GM21529 (cell line): ENCODE measurements at regions not wholly inside any gene's neighbourhood (a gene's known extent, or its start where the extent isn't known, plus 50 kb on each side); places are given as distances from the start of the nearest gene placed in this dataset.
"Not testable (repeated sequence)": the region's sequence is repeated elsewhere in the genome, so short reads cannot be mapped to it uniquely, and the experiment has no call there.

Experiments
- ATAC-seq: cut with Tn5 transposase; IDR thresholded peaks from one replicate; pipeline ENCODE4 v1.9.1; 2021; ENCODE audit not compliant: unreplicated experiment

GRCh38 chr5:104909803-104910202 lies 1347.2 kb upstream of the NUDT12 start:
- ATAC-seq = no peak

GRCh38 chr5:104904561-104904960 lies 1342.0 kb upstream of the NUDT12 start:
- no peak for ATAC-seq

DNA sequence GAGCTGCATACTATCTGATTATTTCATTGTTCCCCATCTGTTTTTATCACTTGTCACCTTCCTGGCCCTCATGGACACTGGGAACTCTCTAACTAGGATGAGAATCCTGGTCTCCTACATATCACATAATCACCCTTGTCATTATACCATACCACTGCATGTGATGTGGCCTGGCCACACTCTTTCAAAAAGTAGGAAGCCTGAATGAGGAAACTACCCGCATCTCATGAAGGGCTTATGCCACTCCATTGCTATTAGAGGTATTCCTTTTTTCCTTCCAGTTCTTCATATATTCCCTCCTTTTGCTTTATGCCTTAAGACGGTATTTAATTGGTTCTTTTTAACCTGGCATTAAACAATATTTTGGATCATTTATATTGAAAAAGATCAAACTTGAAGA lies 1341.4 kb upstream of the NUDT12 start:
- ATAC-seq = no peak

- no peak for ATAC-seq
Observed at GRCh38 chr5:104891596-104891995, 1329.0 kb upstream of the NUDT12 start.

- ATAC-seq = no peak
Observed at GRCh38 chr5:104890767-104891166, 1328.2 kb upstream of the NUDT12 start.

DNA sequence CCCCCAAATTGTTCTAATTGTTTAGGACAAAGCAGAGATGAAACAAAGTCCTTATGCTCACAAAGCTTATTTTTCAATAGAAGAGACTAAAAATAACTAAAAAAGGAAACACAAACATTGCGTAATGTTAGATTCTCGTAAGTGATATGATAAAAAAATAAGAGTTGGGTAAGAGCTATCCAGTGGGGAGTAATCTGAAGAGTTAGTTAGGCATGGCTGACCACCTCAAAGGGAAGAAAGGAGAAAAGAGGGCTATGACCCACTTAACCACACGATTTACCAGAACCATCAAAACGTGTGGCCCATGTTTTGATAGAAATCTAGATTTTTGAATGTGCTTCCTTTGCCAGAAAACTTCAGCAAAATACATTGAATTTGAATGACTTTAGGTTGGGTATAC lies 1296.8 kb upstream of the NUDT12 start:
- no peak for ATAC-seq

GRCh38 chr5:104852099-104852498 lies 1289.5 kb upstream of the NUDT12 start:
- not testable (repeated sequence) for ATAC-seq

DNA sequence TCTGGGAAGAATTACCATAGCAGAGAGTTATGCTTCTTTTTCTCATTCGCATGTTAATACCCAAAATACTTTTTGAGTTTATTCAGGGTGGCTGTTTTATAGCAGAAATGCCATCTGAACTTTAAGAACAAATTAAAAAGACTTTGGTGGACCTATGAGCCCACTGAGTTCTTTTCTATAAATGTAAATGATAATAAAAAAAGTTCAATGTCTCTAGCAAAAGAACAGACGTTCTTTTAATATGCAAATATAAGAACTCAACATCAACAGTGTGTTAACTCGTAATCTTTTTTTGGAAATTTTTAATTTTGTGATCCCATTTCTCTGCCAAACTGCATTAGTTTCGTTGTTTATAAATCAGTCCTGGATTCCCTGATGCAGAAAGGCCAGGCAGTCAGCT lies 1283.0 kb upstream of the NUDT12 start:
- ATAC-seq = no peak

- ATAC-seq = no peak
Observed at GRCh38 chr5:104843822-104844221, 1281.2 kb upstream of the NUDT12 start.

GRCh38 chr5:104840284-104840683 lies 1277.7 kb upstream of the NUDT12 start:
- ATAC-seq = no peak

DNA sequence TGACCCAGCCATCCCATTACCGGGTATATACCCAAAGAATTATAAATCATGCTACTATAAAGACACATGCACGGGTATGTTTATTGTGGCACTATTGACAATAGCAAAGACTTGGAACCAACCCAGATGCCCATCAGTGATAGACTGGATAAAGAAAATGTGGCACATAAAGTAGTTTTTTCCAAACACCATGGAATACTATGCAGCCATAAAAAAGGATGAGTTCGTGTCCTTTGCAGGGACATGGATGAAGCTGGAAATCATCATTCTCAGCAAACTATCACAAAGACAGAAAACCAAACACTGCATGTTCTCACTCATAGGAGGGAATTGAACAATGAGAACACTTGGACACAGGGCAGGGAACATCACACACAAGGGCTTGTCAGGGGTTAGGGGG lies 1268.9 kb upstream of the NUDT12 start:
- not testable (repeated sequence) for ATAC-seq

DNA sequence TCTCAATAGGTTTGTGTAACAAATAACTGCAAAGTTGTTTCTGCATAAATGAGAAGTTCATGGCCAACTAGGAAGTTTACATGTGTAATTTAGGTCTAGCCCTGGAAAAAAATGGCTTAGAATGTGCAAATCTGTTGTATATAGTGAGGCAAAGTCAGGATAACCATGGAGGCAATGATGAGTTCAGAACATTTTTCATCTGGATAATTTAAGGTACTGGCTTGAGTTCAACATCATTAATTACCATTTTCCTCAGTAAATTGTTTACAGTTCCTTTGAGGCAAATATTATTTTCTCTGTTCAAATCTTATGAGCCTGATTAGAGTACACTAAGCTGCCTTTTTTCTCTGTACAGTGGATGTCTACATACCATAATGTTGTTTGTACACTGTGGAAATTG lies 1259.0 kb upstream of the NUDT12 start:
- no peak for ATAC-seq

GRCh38 chr5:104817127-104817526 lies 1254.5 kb upstream of the NUDT12 start:
- no peak for ATAC-seq

DNA sequence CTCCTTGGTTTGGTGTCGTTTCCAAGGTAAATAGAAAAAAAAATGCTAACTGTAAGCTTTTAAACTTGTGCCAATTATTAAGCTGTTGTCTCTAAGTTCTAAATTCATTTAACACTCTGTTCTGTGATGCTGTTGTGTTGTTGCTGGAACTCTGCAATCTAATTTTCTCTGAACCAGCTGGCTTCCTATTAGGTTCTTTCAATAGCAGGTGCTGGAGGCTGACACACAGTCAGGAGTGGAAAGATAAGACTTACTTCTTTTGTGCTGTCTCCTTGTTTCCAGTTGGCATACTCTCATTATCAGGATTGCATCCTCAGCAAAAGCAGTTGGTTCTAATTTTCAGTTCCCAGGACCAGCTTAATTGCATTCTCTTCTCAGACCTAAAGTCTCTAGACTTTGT lies 1252.6 kb upstream of the NUDT12 start:
- ATAC-seq = no peak

- no peak for ATAC-seq
Observed at GRCh38 chr5:104800440-104801048, 1238.0 kb upstream of the NUDT12 start.

GRCh38 chr5:104793755-104794080 lies 1231.1 kb upstream of the NUDT12 start:
- ATAC-seq = no peak

GRCh38 chr5:104793031-104793754 lies 1230.6 kb upstream of the NUDT12 start:
- ATAC-seq = no peak

GRCh38 chr5:104789366-104789765 lies 1226.8 kb upstream of the NUDT12 start:
- ATAC-seq = no peak

GRCh38 chr5:104785097-104785496 lies 1222.5 kb upstream of the NUDT12 start:
- ATAC-seq = no peak

GRCh38 chr5:104774372-104774771 lies 1211.8 kb upstream of the NUDT12 start:
- no peak for ATAC-seq

DNA sequence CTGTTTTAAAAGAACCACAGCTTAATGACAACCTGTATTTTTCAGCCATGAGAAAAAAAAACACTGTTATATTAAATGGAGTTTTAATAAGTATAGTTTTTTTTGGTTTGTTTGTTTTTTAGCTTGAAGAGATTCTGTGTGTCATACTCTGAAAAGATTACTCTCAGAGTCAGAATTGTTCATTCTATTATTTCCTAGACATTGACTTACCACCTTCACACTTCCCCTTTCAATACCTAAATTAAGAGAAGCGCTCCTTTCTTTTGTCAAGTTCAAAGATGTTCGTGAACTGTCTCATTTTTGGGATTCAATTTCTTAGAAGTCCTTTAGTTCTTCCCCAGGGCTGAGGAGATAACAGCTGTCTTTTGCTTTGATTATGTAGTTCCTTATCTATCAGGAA lies 1201.6 kb upstream of the NUDT12 start:
- ATAC-seq = no peak

DNA sequence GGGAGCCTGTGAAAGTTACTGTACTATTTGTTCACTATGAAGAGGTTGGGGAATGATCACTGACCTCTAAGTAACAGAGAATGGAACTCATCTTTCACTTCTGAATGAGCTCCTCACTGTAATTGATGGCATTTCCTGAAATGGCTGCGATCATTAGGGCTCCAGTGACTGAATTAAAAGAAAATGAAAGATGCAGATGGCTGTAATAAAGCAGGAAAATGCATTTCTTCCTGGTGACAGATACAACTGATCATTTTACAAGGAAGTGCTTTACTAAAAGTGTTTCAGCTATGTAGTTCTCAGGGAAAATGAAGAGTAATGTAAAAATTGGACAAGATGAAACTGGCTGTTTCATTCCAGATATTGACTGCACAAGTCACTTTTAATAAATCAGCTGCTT lies 1200.6 kb upstream of the NUDT12 start:
- no peak for ATAC-seq

DNA sequence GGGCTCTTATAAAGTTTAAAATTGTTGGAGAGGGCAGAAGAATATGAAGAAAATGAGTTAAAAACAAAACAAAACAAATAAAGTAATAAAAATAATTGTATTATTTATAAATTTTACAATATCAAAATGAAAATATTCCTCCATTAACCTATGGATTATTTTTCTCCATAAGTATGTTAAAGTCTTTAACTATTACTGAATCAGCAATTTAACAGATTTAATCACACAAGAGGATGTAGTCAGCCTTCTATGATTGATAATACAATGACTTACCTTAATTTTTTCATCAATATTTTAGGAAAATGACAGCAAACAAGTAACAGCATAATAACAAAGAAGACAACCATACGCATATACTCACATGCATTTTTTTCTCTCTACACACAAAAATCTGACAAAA lies 1195.3 kb upstream of the NUDT12 start:
- no peak for ATAC-seq
